Liver (tissue), 8 donors: ENCODE measurements at regions not wholly inside any gene's neighbourhood (a gene's known extent, or its start where the extent isn't known, plus 50 kb on each side); places are given as distances from the start of the nearest gene placed in this dataset.

Experiments used
- DNase-seq: peaks from one replicate; pipeline ENCODE4 v3.0.0-alpha.2; 2017; ENCODE audit warnings: low spot score
- H3K27ac ChIP-seq, 2 donors: one replicate each; pipeline ENCODE4 v1.7.0; 2013; ENCODE audit warnings: inconsistent platforms in 2 of 2, low read length in 2 of 2, control low read depth in 1 of 2, low read depth in 1 of 2, mild to moderate bottlenecking in 1 of 2
- H3K27me3 ChIP-seq, 4 donors: one replicate each; pipeline versions ENCODE4 v1.6.1 to v1.7.0; 2013; ENCODE audit warnings: low read length in 3 of 4, inconsistent platforms in 1 of 4, mild to moderate bottlenecking in 1 of 4, moderate library complexity in 1 of 4; ENCODE audit not compliant: control insufficient read depth in 4 of 4, insufficient read depth in 4 of 4
- H3K36me3 ChIP-seq, 4 donors: one replicate each; pipeline versions ENCODE4 v1.6.1 to v1.7.0; 2013; ENCODE audit warnings: low read length in 3 of 4, mild to moderate bottlenecking in 3 of 4, low read depth in 1 of 4, moderate library complexity in 1 of 4; ENCODE audit not compliant: control insufficient read depth in 4 of 4, insufficient read depth in 3 of 4
- H3K4me1 ChIP-seq, 4 donors: one replicate each; pipeline versions ENCODE4 v1.6.1 to v1.7.0; 2013; ENCODE audit warnings: low read length in 3 of 4, mild to moderate bottlenecking in 3 of 4, moderate library complexity in 1 of 4; ENCODE audit not compliant: control insufficient read depth in 4 of 4, insufficient read depth in 4 of 4
- H3K4me3 ChIP-seq, 3 donors: one replicate each; pipeline versions ENCODE4 v1.6.1 to v1.7.0; 2013; ENCODE audit warnings: low read length in 3 of 3, control low read depth in 1 of 3, low read depth in 1 of 3, mild to moderate bottlenecking in 1 of 3
- H3K9ac ChIP-seq, 2 donors: one replicate each; pipeline ENCODE4 v1.7.0; 2013; ENCODE audit warnings: low read length in 2 of 2, mild to moderate bottlenecking in 2 of 2, moderate library complexity in 2 of 2, control low read depth in 1 of 2, low read depth in 1 of 2
- H3K9me3 ChIP-seq, 4 donors: one replicate each; pipeline versions ENCODE4 v1.6.1 to v1.7.0; 2013; ENCODE audit warnings: low read length in 3 of 4; ENCODE audit not compliant: control insufficient read depth in 4 of 4
- ATF3 ChIP-seq: IDR thresholded peaks from 2 replicates; pipeline ENCODE4 v1.6.1; 2016; ENCODE audit warnings: antibody characterized with exemption
- CTCF ChIP-seq: fragments of 150-350 bp; IDR thresholded peaks from 2 replicates; pipeline ENCODE4 v1.5.1; 2017; ENCODE audit warnings: improper control_type of control experiment, low read depth, low read length; ENCODE audit not compliant: missing input control
- EGR1 ChIP-seq, 2 donors: IDR thresholded peaks; 2 replicates each; pipeline ENCODE4 v1.6.1; 2016 to 2018; ENCODE audit warnings: antibody characterized with exemption in 2 of 2, low read depth in 2 of 2
- FOXA2 ChIP-seq: IDR thresholded peaks from 2 replicates; pipeline ENCODE4 v1.6.1; 2016; ENCODE audit warnings: antibody characterized with exemption
- GABPA ChIP-seq, 2 donors: IDR thresholded peaks in 1 of 2; conservative IDR thresholded peaks in 1 of 2; 2 replicates each; pipeline ENCODE4 v1.6.1; 2016; ENCODE audit warnings: antibody characterized with exemption in 2 of 2, mild to moderate bottlenecking in 1 of 2, moderate library complexity in 1 of 2
- HNF4A ChIP-seq, 2 donors: conservative IDR thresholded peaks; 2 replicates each; pipeline ENCODE4 v1.6.1; 2016; ENCODE audit warnings: antibody characterized with exemption in 2 of 2, mild to moderate bottlenecking in 2 of 2
- HNF4G ChIP-seq: IDR thresholded peaks from 2 replicates; pipeline ENCODE4 v1.6.1; 2016; ENCODE audit warnings: antibody characterized with exemption
- JUND ChIP-seq, 2 donors: IDR thresholded peaks; 2 replicates each; pipeline ENCODE4 v1.6.1; 2016; ENCODE audit warnings: antibody characterized with exemption in 2 of 2
- MAX ChIP-seq: IDR thresholded peaks from 2 replicates; pipeline ENCODE4 v1.6.1; 2016; ENCODE audit warnings: antibody characterized with exemption
- RAD21 ChIP-seq, 2 donors: IDR thresholded peaks; 2 replicates each; pipeline ENCODE4 v1.6.1; 2016; ENCODE audit warnings: antibody characterized with exemption in 2 of 2, mild to moderate bottlenecking in 2 of 2
- REST ChIP-seq: IDR thresholded peaks from 2 replicates; pipeline ENCODE4 v1.6.1; 2016; ENCODE audit warnings: antibody characterized with exemption, mild to moderate bottlenecking
- RXRA ChIP-seq, 2 donors: IDR thresholded peaks; 2 replicates each; pipeline ENCODE4 v1.6.1; 2017 to 2018; ENCODE audit warnings: antibody characterized with exemption in 2 of 2, mild to moderate bottlenecking in 1 of 2
- TAF1 ChIP-seq: conservative IDR thresholded peaks from 2 replicates; pipeline ENCODE4 v1.6.1; 2016; ENCODE audit warnings: antibody characterized with exemption, mild to moderate bottlenecking
- YY1 ChIP-seq: IDR thresholded peaks from 2 replicates; pipeline ENCODE4 v1.6.1; 2016; ENCODE audit warnings: antibody characterized with exemption, mild to moderate bottlenecking
- WGBS: extraction: QIAGEN DNeasy Blood & Tissue Kit; methylation state at CpG from one replicate; pipeline ENCODE4 v1.1.7; 2013; 5-methylcytosine and 5-hydroxymethylcytosine counted together
- donor health status: healthy.
- donor health status: healthy.
- donor health status: healthy.
- donor health status: healthy.
- donor health status: healthy.

- H3K36me3 ChIP-seq: no peaks in the 10 kb centered on the region
- H3K9ac ChIP-seq: no peak overlapping the region
- 67% methylated on average over 3 of the region's 3 CpGs for WGBS
- no peak overlapping the region for H3K4me3 ChIP-seq
- TF ChIP-seq HNF4A (conservative IDR thresholded peaks at IDR 0.05) (no peak), RXRA (IDR thresholded peaks at IDR 0.05) (no peak), HNF4G (no peak), RAD21 (IDR thresholded peaks at IDR 0.05) (no peak)
- H3K9me3 ChIP-seq: no peaks in the 10 kb centered on the region
- no peaks in the 10 kb centered on the region for H3K27me3 ChIP-seq
- DNase-seq: no peak
- H3K4me1 ChIP-seq: no peaks in the 10 kb centered on the region
- no peak overlapping the region for H3K27ac ChIP-seq
These were observed 265.9 kb downstream of the RPS4Y2 start for GRCh38 chrY:21021811-21022210.

GRCh38 chrY:21022326-21023044, 266.6 kb downstream of the RPS4Y2 start:
- Histone ChIP-seq H3K4me1 (no peaks in the 10 kb centered on the region), H3K27ac (no peak overlapping the region), H3K4me3 (no peak overlapping the region), H3K27me3 (no peaks in the 10 kb centered on the region), H3K9me3 (no peaks in the 10 kb centered on the region), H3K9ac (no peak overlapping the region), H3K36me3 (no peaks in the 10 kb centered on the region)
- no peak for DNase-seq
- no peak for TF ChIP-seq GABPA (IDR thresholded peaks at IDR 0.05 in 1 of 2, conservative IDR thresholded peaks at IDR 0.05 in 1 of 2)
- no peak for TF ChIP-seq ATF3
- TF ChIP-seq REST: no peak
- TF ChIP-seq YY1: no peak
- TF ChIP-seq CTCF: no peak
- no peak for TF ChIP-seq TAF1
- no peak for TF ChIP-seq FOXA2
- no peak for TF ChIP-seq MAX
- TF ChIP-seq EGR1 (IDR thresholded peaks at IDR 0.05; ENCODE audit: low read depth in 2 of 2): no peak
- no peak for TF ChIP-seq RXRA (IDR thresholded peaks at IDR 0.05)
- TF ChIP-seq HNF4A (conservative IDR thresholded peaks at IDR 0.05): no peak
- TF ChIP-seq JUND (IDR thresholded peaks at IDR 0.05): no peak
- 69% methylated on average over 3 of the region's 3 CpGs for WGBS
